Activated gamma-delta T cell treated with anti-CD3 and anti-CD28 coated beads, Interleukin-2, amount 50 U/mL, for 16 hours (primary cell): ENCODE measurements at regions not wholly inside any gene's neighbourhood (a gene's known extent, or its start where the extent isn't known, plus 50 kb on each side); places are given as distances from the start of the nearest gene placed in this dataset.

ENCODE experiments used
- DNase-seq: peaks from one replicate; pipeline ENCODE4 v3.0.0-alpha.2; 2020; ENCODE audit warnings: low read depth

GRCh38 chr14:32254952-32255679 is 52.0 kb upstream of the RNU6-8 start:
- peak; percentile 19 for DNase-seq

GRCh38 chr14:32255789-32256188 is 52.7 kb upstream of the RNU6-8 start:
- no peak for DNase-seq

- DNase-seq: no peak
Measured at GRCh38 chr14:32256576-32256975, 53.5 kb upstream of the RNU6-8 start.

GRCh38 chr14:32258336-32258993 is 55.4 kb upstream of the RNU6-8 start:
- DNase-seq: no peak

- no peak for DNase-seq
Measured at GRCh38 chr14:32259368-32260013, 56.4 kb upstream of the RNU6-8 start.

GRCh38 chr14:32263939-32264567 is 61.0 kb upstream of the RNU6-8 start:
- DNase-seq: no peak

- no peak for DNase-seq
Measured at GRCh38 chr14:32265584-32265983, 62.5 kb upstream of the RNU6-8 start.

GRCh38 chr14:32277998-32278397 is 51.1 kb upstream of the AKAP6 start:
- DNase-seq: no peak
